ENCODE measurements at regions not wholly inside any gene's neighbourhood (a gene's known extent, or its start where the extent isn't known, plus 50 kb on each side); places are given as distances from the start of the nearest gene placed in this dataset.
A peak's percentile ranks its signal among the peaks of the same experiment; 100 is the strongest.

DNA sequence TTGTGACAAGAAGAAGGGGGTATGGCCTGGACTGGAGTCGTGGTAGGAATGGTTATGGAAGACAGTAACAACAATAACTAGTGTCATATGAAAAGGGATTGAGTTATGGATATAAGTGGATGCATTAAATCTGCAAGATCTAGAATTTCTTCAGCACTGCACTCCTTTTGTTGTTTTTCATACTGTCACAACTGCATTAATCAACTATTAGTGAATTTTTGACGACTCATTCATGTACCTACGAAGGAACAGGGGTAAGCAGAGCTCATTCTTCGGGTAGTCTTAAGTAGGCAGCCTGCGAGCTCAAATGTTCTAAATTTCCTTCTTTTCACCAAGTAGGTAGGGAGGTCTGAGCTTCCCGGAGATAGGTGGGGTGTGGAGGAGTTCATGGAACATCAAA lies 109.7 kb upstream of the UPP2 start:
- ATAC-seq (no peak), FAIRE-seq (no peak), DNase-seq (ENCODE audit: low read depth in 1 of 2, low spot score in 1 of 2) (no peak)
- H3K9me3 ChIP-seq, result no peaks in the 10 kb centered on the region
- no peak for TF ChIP-seq KDM5A (IDR thresholded peaks at IDR 0.05)
- TF ChIP-seq FOXS1 (CRISPR knock-in tag; IDR thresholded peaks at IDR 0.05), result no peak
- TF ChIP-seq CBX8 (IDR thresholded peaks at IDR 0.05), result no peak
- TF ChIP-seq, protein P1, sequence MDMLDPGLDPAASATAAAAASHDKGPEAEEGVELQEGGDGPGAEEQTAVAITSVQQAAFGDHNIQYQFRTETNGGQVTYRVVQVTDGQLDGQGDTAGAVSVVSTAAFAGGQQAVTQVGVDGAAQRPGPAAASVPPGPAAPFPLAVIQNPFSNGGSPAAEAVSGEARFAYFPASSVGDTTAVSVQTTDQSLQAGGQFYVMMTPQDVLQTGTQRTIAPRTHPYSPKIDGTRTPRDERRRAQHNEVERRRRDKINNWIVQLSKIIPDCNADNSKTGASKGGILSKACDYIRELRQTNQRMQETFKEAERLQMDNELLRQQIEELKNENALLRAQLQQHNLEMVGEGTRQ (IDR thresholded peaks at IDR 0.05), result no peak
- no peak for TF ChIP-seq GATA3 (IDR thresholded peaks at IDR 0.05; ENCODE audit: borderline replicate concordance)
- no peak for TF ChIP-seq TFCP2L1 (CRISPR knock-in tag; IDR thresholded peaks at IDR 0.05)
- TF ChIP-seq TP53 (CRISPR knock-in tag; IDR thresholded peaks at IDR 0.05), result no peak
- TF ChIP-seq POLR2A (IDR thresholded peaks at IDR 0.05; ENCODE audit: low read length), result no peak
- no peak for TF ChIP-seq RCOR1 (IDR thresholded peaks at IDR 0.05; ENCODE audit: low read depth, low read length)
- no peak for TF ChIP-seq ZNF302 (CRISPR knock-in tag; IDR thresholded peaks at IDR 0.05)
- no peak for TF ChIP-seq RNF2 (IDR thresholded peaks at IDR 0.05; ENCODE audit: borderline replicate concordance, low read depth)
- no peak for TF ChIP-seq RAD21 (conservative IDR thresholded peaks at IDR 0.05 in 1 of 2, IDR thresholded peaks at IDR 0.05 in 1 of 2)
- POLR2A ChIA-PET, result no interaction called here
- no peak overlapping the region for H3K27ac ChIP-seq
- no peak overlapping the region for H3K4me3 ChIP-seq
- H3K4me2 ChIP-seq, result no peak overlapping the region
- CTCF ChIA-PET, result no interaction called here
- H3K4me1 ChIP-seq, result no peaks in the 10 kb centered on the region
- WGBS (ENCODE audit: missing lambda C conversion rate), result 16% methylated on average over 6 of the region's 6 CpGs

DNA sequence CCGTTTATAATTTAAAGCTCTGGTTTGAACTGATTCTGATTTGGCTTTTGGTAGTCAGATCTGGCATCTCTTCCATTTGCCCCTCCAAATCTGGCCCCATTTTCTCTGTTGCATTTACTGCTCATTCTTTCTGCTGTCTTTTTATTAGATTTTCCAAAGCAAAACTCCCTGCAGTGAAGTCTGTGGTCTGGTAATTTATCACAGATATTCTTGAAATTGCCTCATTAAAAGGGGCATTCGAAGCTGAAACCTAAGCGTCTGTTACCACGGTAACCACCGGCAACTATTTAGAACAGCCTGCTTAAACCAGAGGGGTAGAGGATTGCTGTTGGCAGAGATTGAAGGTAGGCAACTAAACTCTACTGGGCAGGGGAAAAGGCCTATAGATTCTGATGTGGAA lies 111.5 kb upstream of the UPP2 start:
- H3K27ac ChIP-seq, result no peak overlapping the region
- no peak for ATAC-seq
- no peak overlapping the region for H3K4me2 ChIP-seq
- TF ChIP-seq TP53 (CRISPR knock-in tag; IDR thresholded peaks at IDR 0.05), result no peak
- TF ChIP-seq RFX5 (IDR thresholded peaks at IDR 0.05), result peak; percentile 42; the same call in 1 of the 2 replicates
- no peaks in the 10 kb centered on the region for H3K9me3 ChIP-seq
- no peak overlapping the region for H3K4me3 ChIP-seq
- FAIRE-seq, result no peak
- CTCF ChIA-PET, result no interaction called here
- no peak for DNase-seq (ENCODE audit: low read depth in 1 of 2, low spot score in 1 of 2)
- POLR2A ChIA-PET, result no interaction called here
- 56% methylated on average over 5 of the region's 5 CpGs for WGBS (ENCODE audit: missing lambda C conversion rate)
- H3K4me1 ChIP-seq, result no peaks in the 10 kb centered on the region

DNA sequence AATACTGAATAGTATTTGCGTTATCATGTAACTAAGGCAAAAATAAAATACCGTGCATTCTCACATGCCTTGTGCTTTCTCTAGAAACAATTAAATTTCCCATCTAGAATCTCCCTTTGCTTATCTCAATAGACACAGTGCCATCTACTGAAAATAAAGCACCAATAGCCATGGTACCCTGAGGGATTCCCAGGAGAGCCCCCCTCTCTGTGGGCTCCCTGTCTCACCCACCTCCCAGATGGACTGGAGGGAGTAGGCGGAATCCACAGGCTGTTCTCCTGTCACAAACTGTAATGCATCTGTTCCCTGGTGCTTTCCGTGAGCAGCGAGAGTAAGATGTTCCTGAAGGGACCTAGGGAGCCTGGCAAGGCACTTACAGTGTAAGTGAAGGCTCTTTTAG lies 112.4 kb upstream of the UPP2 start:
- ATAC-seq (peak in 1 of 2 experiments; percentile 28; a peak in 1 of 6 replicates), DNase-seq (ENCODE audit: low read depth in 1 of 2, low spot score in 1 of 2) (no peak), FAIRE-seq (no peak)
- 34% methylated on average over 5 of the region's 5 CpGs for WGBS (ENCODE audit: missing lambda C conversion rate)
- no peak overlapping the region for H3K4me3 ChIP-seq
- H3K4me2 ChIP-seq, result no peak overlapping the region
- H3K27ac ChIP-seq, result no peak overlapping the region
- no peaks in the 10 kb centered on the region for H3K9me3 ChIP-seq
- TF ChIP-seq RAD21 (conservative IDR thresholded peaks at IDR 0.05 in 1 of 2, IDR thresholded peaks at IDR 0.05 in 1 of 2), result peak in 1 of 2 experiments; percentile 27; a peak in 2 of 5 replicates
- TF ChIP-seq, protein P2, sequence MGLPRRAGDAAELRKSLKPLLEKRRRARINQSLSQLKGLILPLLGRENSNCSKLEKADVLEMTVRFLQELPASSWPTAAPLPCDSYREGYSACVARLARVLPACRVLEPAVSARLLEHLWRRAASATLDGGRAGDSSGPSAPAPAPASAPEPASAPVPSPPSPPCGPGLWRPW (IDR thresholded peaks at IDR 0.05), result no peak
- POLR2A ChIA-PET, result no interaction called here
- H3K4me1 ChIP-seq, result no peaks in the 10 kb centered on the region
- CTCF ChIA-PET, result no interaction called here

DNA sequence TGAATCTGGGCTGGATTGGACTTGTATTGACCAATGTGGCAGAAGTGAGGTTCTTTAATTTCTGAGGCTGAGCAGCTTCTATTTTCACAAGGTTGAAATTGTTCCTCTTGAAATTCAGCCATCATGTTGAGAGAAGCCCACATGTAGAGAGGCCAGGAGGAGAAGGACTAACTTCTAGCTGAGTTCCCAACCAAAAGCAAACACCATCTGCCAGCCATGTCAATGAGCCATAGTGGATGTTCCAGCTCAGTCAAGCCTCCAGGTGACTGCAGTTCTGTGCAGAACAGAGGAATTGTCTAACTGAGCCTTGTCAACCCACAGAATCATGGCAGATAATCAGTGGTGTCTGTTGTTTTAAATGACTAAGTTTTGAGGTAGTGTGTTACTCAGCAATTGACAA lies 110.6 kb upstream of the ACVR1 start:
- TF ChIP-seq TP53 (CRISPR knock-in tag; IDR thresholded peaks at IDR 0.05) (no peak), KDM5A (IDR thresholded peaks at IDR 0.05) (no peak), CEBPB (IDR thresholded peaks at IDR 0.05) (no peak), MYC (IDR thresholded peaks at IDR 0.05; ENCODE audit: borderline replicate concordance, low read length) (no peak)
- TF ChIP-seq, protein P3, sequence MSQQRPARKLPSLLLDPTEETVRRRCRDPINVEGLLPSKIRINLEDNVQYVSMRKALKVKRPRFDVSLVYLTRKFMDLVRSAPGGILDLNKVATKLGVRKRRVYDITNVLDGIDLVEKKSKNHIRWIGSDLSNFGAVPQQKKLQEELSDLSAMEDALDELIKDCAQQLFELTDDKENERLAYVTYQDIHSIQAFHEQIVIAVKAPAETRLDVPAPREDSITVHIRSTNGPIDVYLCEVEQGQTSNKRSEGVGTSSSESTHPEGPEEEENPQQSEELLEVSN (IDR thresholded peaks at IDR 0.05; ENCODE audit: borderline replicate concordance, low read depth), result no peak
- ChIA-PET POLR2A (no interaction called here), CTCF (no interaction called here)
- Histone ChIP-seq H3K9me3 (no peaks in the 10 kb centered on the region), H3K4me2 (no peak overlapping the region), H3K27ac (no peak overlapping the region), H3K4me1 (no peaks in the 10 kb centered on the region), H3K4me3 (no peak overlapping the region)
- no peak for FAIRE-seq
- DNase-seq (ENCODE audit: low read depth in 1 of 2, low spot score in 1 of 2), result no peak
- ATAC-seq, result no peak

DNA sequence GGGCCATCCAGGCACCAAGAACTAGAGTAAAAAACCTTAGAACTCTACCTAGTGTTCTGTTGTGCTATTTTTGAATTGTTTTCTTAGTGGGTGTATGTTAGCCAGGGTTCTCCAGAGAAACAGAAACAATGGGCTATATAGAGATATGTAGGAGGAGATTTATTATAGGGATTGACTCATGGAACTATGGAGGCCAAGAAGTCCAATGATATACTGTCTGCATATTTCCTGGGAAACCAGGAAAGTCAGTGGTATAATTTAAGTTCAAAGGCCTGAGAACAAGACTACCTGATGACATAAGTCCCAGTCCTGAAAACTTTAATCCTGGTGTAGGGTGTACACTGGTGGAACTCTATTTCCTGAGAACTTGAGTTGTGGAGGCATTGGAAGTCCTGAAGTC lies 108.7 kb upstream of the ACVR1 start:
- H3K4me3 ChIP-seq, result no peak overlapping the region
- ATAC-seq, result no peak
- FAIRE-seq, result no peak
- H3K27ac ChIP-seq, result no peak overlapping the region
- H3K4me1 ChIP-seq, result no peaks in the 10 kb centered on the region
- no peak overlapping the region for H3K4me2 ChIP-seq
- peaks cover 6% of the 10 kb centered on the region; the same call in 1 of the 3 replicates for H3K9me3 ChIP-seq
- POLR2A ChIA-PET, result no interaction called here
- CTCF ChIA-PET, result interaction anchor here (0.9 kb wide), 1 partner anchor 207 kb away, joined by 3 read pairs; no protein-coding TSS in a partner anchor
- DNase-seq (ENCODE audit: low read depth in 1 of 2, low spot score in 1 of 2), result no peak
- TF ChIP-seq SREBF2 (IDR thresholded peaks at IDR 0.05), result no peak
- TF ChIP-seq HEYL (CRISPR knock-in tag; IDR thresholded peaks at IDR 0.05), result no peak
- TF ChIP-seq FOXS1 (CRISPR knock-in tag; IDR thresholded peaks at IDR 0.05), result no peak
- TF ChIP-seq, protein P4, sequence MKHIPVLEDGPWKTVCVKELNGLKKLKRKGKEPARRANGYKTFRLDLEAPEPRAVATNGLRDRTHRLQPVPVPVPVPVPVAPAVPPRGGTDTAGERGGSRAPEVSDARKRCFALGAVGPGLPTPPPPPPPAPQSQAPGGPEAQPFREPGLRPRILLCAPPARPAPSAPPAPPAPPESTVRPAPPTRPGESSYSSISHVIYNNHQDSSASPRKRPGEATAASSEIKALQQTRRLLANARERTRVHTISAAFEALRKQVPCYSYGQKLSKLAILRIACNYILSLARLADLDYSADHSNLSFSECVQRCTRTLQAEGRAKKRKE (CRISPR knock-in tag; IDR thresholded peaks at IDR 0.05; ENCODE audit: low read depth), result no peak
- TF ChIP-seq, protein P5, sequence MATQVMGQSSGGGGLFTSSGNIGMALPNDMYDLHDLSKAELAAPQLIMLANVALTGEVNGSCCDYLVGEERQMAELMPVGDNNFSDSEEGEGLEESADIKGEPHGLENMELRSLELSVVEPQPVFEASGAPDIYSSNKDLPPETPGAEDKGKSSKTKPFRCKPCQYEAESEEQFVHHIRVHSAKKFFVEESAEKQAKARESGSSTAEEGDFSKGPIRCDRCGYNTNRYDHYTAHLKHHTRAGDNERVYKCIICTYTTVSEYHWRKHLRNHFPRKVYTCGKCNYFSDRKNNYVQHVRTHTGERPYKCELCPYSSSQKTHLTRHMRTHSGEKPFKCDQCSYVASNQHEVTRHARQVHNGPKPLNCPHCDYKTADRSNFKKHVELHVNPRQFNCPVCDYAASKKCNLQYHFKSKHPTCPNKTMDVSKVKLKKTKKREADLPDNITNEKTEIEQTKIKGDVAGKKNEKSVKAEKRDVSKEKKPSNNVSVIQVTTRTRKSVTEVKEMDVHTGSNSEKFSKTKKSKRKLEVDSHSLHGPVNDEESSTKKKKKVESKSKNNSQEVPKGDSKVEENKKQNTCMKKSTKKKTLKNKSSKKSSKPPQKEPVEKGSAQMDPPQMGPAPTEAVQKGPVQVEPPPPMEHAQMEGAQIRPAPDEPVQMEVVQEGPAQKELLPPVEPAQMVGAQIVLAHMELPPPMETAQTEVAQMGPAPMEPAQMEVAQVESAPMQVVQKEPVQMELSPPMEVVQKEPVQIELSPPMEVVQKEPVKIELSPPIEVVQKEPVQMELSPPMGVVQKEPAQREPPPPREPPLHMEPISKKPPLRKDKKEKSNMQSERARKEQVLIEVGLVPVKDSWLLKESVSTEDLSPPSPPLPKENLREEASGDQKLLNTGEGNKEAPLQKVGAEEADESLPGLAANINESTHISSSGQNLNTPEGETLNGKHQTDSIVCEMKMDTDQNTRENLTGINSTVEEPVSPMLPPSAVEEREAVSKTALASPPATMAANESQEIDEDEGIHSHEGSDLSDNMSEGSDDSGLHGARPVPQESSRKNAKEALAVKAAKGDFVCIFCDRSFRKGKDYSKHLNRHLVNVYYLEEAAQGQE (IDR thresholded peaks at IDR 0.05), result no peak
- no peak for TF ChIP-seq RARB (CRISPR knock-in tag; IDR thresholded peaks at IDR 0.05)
- no peak for TF ChIP-seq KDM1A (IDR thresholded peaks at IDR 0.05; ENCODE audit: low read depth)
- no peak for TF ChIP-seq JUNB (IDR thresholded peaks at IDR 0.05)
- no peak for TF ChIP-seq NFE2L2 (conservative IDR thresholded peaks at IDR 0.05; ENCODE audit: low read length)
